ENCODE measurements at regions not wholly inside any gene's neighbourhood (a gene's known extent, or its start where the extent isn't known, plus 50 kb on each side); places are given as distances from the start of the nearest gene placed in this dataset.

DNA sequence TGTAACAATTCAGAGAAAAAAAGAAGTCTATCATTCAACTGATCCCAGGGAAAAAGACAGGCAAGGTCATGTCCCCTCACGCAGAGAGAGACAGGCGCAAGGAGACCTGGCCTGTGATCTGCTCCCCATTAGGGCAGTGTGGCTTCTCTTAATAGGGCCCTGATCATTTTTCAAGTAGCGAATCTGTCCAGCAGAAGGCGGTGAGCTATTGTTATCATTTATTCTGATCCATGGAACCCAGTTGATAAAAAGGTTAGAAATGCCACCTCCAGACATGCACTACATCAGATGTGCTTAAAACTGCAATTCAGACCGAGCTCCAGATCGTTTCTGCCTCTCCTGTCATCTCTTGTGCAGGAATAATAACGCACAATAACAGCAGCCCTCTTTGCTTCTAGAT is 1025.6 kb upstream of the PIK3C3 start:
- no peak for DNase-seq

DNA sequence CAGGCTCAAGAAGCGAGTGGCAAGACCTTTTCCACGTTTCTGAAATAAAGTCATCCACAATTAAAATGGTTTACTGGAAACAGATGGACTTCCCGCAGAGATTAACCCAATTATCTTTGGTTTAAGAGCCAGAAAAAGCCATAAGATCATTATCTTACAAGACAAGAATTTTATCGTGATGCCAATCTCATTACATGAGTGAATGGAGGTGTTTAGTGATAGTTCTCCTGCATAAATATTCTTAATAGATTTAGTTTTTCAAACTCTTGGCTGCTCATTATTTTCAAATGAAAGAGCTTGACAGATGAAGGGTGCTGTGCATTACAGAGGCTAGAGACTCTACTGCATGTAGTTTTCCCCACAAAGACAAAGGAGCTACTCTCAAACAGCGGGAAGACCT is 1028.4 kb upstream of the PIK3C3 start:
- no peak for DNase-seq

DNA sequence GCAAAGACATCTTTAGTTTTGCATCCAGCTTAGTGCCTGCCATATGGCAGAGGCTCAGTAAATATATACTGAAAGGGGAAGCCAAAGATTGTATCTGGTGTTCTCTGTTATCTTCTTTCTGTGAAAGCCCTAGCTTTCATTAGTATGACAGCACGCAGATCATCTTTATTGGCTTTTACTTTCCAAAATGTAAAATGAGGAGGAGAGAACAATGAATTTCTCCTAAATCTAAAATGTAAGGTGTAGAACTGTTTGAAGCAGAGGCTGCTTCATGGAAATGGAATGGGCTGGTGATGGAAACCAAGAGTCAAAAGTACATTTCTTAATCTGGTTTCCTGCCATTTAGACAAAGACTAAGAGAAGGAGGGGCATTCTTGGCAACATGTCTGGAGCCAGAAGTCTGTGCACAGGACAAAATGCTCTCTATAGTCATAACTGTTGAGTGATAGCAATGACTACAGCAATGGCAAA is 1029.9 kb upstream of the PIK3C3 start:
- DNase-seq: no peak

DNA sequence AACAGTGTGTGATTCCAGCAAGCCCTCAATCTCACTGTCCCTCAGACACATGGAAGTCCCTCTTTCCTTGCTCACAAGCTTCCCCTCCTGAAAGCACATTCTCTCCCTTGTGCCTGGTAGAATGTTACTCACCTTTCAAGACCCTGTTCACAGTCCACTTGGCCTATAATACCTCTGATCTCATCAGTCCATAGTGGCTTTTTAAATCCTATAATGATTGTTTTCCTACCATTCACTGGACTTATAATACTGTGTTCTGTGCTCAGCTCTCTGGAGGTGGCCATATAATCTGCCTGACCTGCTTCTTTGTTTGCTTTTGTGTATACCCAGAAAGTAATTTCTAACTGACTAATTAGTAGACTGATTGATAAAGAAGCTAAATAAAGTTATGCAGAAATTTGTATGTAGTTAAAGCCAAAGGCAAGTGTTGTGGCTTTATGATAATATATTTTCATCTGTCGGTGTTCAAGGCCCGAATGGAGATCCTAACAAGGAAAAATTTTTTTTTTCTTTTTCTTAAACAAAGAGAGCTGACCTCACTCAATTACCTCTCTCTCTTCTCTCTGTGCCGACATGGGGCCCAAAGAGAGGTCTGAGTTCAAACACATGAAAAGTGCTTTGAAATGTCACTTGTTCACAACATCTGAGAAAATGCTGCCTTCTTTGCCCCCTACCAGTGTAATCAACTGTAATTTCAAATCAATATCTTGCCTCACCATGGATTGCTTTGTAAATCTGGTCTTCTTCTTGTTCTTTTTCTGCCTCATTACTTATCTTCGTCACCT is 1033.0 kb upstream of the PIK3C3 start:
- no peak for DNase-seq

DNA sequence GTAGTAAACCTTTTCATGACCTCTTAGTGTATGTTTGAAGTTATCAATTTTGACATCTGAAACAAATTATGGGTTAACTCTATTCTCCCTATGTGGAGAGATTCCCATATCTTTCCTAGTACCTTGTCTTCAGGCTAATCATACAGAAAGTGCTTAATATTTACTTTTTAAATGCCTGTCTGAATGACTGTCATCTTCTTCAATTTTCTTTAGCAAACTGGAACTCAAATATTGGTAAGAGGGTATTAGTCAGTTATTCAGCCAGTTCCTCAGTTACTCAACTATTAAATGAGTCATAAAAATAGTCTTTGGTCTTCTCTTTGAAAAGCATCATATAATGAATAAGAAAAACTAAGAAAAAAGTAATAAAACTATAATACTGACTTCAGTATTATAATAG is 1038.0 kb upstream of the PIK3C3 start:
- no peak for DNase-seq

DNA sequence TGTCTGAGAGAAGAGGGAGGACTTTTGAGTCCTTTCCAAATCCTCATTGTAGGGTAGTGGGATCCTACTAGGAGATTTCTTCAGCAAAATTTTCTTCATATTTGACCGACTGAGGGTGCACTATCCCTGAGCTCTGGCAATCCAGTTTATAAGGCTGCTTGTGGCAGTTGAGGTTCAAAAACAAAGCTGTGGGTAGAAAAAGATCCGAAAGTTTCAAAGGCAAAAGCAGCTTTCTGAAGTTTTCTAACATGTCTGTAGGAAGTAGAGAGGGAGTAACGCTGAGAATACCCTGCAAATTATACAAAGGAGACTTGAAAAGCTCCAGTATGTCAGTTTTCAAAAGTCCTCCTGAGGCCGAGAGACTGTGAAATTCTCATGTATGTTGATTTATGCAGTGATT is 1039.3 kb upstream of the PIK3C3 start:
- no peak for DNase-seq

DNA sequence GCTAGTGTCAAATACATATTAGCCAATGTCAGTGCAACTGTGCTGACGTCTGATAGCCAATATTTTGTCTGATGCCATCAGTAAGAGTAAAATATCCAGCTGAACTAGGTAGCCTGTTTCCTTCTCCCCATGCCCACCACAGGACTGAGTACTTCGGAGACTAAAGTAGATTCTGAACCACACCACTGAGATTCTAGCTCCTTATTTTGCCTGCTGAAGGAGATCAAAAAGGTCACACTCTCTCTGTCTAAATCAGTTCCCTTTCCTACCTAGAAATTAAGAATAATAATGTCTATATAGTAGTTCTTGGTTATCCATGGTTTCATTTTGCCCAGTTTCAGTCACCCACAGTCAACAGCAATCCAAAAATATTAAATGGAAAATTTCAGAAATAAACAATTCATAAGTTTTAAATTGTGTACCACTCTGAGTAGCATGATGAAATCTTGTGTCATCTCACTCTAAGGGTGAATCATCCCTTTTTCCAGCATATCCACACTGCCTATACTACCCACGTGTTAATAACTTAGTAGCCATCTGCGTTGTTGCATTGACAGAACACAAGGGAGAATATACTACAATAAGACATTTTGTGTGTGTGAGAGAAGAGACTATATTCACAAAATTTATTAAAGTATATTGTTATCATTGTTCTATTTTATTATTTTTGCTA is 1043.3 kb upstream of the PIK3C3 start:
- DNase-seq: no peak

DNA sequence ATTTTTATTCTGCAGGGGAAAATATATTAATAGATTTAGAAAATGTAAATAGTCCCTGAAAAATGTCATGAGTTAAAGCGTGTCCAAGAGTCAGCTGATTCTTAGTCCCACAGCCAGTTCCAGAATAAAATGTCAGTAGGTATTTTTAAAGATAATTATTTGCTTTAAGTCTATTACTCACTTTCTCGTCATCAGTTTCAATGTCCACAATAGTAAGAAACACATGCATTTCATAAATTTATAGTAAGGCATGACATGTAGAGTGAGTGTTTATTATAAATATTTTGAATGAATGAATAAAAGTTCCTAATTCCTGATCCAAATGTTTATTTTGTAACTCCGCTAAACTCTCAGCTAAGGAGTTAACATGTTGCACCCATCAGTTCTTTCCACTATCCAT is 1044.0 kb upstream of the PIK3C3 start:
- DNase-seq: no peak

DNA sequence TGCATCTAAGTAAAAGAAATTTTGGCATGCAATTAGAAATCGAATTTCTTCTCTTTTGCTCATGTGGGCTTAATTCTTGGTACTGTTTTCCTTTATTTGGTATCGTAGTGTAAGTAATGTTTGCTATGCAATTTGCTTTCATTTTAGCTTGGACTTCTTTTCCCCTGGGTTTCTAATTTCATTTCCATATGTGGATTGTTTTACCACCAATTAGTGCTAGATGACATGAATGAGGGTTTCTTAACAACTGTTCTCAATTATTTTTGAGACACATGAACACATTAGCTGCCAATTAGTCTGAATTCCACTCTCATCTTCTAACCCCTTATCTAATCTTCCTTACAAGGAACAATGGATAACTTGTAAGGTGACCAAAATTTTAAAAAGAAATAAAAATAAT is 1047.2 kb upstream of the PIK3C3 start:
- no peak for DNase-seq

DNA sequence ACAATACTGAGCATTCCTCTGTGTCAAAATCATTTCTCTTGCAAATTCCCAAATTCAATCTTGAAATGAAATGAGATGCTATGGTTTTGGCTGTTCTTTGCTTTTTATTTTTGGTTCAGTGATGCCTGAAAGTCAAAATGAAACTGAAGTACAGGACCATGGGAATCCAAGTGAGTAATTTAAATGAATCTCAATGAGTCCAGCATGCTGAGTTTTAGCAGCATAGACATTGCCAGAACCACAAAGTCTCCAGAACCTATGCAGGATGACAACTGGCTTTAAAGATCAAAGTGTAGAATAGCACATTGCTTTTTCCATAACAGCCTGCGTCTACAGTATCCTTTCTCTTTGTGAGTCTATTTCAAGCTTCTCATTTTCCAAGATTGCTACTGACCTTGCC is 1050.7 kb upstream of the PIK3C3 start:
- no peak for DNase-seq

DNA sequence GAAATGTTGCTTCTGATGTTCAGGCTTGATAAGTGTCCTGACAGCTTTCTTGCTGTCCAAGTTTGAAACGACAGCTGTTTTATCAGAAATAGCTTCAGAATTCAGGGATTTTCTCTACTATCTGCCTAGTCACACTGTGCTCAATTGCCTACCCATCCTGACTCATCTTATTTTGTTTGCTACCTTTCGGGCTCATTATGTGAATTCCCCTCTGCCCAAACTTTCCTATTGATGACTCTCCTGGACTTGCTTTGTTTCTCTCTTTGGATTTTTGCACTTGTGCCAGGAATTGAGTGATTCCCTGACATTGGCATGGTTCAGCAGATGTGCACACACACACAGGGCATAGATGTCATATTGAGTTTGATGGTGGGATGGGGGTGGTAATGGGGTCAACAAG is 1052.6 kb upstream of the PIK3C3 start:
- no peak for DNase-seq

DNA sequence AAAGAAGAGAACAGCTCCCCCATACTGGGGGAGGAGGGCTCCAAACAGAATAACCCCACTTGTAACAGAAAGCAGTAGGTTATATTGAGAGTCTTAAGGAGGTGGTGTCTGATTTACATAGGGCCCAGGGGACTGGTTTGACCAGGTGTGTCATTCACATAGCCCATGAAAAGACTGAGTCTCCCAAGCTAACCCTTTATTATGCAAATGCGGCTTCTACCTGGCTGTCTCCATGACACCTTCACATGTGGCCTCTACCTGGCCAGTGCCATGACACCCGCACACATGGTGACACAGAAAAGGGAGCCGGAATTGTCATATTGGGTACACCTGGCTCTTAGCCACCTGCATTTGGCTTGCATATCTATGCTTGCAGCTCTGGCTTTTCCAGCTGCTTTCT is 1057.2 kb upstream of the PIK3C3 start:
- DNase-seq: no peak

DNA sequence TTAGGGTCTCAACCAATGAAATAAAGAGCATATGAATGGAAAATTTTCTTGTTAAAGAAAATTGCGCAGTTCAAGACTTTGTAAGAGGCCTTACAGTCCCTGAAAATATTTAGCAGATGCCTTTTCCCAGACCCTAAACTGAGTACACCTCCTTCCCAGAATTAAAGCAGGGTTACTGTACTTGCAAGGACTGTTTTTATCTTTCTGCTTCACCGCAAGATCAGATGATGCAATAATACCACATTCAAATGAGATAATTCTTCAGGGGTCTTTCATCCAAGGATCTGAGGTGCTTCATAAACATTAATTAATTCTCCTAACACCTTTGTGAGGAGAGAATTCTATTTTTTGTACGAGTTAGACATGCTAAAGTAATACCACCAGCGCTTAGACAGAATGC is 1071.8 kb upstream of the PIK3C3 start:
- DNase-seq: no peak

DNA sequence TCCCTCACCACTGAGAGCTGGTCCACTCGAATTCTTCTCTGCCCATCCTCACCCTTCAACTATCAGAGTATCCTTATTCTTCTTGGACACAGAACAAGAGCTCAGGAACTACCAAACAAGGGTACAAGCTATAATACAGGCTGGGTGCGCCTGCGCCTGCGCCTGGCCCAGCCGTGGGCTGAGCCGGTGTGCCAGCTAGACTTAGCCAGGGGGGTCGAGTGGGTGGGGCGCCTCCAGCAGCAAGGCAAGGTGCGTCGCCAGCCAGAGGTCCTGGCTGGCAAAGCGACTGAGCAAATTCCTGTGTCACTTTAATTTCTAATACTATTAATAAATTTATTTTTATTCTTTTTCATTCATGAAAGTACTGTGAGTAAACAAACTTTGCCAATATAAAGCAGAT is 1072.6 kb upstream of the PIK3C3 start:
- no peak for DNase-seq

DNA sequence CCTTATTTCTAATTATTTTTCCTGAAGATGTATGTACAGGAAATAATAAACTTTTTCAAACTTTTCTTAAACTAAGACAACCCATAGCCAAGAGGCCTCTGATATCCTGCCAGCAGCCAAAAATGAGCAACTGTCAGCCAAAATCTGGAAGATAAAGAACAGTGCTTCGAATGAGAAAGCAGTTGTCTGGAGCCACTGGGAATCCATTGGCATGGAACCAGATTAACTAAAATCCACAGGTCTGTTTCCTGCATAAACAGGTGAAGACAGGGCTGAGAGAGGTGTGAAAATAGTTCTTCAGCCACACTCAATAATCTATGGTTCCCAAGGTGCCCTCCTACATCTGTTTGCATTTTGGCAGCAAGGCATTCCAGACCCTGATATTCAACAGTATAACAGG is 1076.7 kb upstream of the PIK3C3 start:
- no peak for DNase-seq

DNA sequence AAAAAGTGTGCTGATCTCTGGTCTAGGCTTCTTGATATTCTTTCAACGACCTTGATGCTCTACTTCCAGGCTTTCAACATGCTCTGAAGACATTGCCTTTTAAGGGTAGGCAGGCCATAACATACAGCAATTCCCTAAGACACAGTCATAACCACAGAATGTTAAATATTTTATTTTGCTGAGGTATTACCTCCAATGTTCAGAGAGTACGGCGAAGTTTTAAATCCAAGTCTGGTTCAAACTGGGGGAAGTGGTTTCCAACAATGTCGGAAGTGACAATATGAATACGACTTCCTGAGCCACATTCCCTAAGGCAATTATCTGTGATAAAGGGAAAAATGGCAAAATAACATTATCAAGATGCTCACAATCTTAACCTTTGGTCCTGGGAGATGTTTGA is 1077.9 kb upstream of the PIK3C3 start:
- DNase-seq: no peak

DNA sequence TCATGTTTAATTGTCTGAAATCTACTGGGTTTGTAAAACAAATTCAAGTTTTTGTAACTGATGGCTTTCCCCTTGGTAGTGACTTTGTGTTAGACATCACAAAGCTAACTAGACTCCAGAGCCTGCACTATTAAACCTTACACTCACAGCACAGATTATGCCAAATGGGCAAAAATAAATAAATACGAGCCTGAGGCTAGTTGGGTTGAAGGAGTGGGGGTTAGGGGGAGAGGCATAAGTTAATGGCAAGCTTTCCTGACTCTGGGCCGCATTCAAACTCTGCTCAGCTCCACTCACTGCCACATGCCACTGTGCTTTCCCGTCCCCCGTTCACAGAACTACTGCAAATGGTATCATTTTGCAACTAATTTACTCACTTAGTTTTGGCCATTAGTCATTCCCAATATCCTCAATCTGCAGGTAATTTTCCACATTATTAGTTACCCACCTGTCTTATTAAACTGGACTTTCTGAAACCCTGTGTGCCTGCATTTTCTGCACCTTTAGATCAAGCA is 1079.9 kb upstream of the PIK3C3 start:
- no peak for DNase-seq

DNA sequence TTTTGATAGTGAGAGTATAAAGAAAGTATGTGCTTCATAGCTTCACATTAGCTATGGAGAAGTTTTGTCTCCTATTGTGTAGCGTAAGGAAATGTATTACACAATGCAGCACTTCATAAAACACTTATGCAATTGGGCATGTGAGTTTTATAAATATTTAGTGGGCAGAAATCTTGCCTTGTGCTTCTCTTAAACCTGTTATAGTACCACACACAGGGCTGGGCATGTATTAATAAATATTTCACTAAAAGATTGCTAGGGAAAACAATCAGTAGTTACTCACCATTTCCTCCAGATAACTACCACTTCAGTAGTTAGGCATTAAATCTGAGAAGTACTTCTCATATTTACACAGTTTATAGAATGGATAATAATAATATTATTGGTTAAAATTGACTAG is 1080.8 kb upstream of the PIK3C3 start:
- DNase-seq: no peak

DNA sequence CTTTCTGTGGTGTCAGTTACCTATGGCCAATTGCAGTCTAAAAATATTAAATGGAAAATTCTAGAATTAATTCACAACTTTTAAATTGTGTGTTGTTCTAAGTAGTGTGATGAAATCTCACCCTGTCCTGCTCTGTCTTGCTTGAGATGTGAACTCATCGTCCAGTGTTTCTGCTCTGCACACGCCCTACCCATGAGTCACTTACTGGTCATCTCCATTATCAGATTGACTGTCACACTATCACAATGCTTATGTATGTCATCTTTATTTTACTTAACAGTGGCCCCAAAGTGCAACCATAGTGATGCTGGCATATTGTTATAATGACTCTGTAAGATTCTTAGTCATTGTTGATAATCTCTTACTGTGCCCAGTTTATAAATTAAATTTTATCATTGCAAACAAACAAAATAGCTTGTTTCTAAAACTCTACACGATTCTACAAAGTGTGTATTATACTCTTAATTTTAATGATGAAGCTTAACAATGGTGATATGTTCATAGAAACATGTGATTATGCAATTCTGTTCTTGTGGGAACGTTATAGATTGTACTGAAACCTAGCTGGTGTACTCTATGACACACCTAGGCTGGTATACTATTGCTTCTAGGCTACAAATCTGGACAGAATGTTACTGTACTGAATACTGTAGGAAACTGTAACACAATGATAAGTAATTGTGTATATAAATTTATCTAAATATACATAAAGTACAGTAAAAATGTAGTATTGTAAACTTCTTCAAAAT is 1086.8 kb upstream of the PIK3C3 start:
- DNase-seq: no peak

DNA sequence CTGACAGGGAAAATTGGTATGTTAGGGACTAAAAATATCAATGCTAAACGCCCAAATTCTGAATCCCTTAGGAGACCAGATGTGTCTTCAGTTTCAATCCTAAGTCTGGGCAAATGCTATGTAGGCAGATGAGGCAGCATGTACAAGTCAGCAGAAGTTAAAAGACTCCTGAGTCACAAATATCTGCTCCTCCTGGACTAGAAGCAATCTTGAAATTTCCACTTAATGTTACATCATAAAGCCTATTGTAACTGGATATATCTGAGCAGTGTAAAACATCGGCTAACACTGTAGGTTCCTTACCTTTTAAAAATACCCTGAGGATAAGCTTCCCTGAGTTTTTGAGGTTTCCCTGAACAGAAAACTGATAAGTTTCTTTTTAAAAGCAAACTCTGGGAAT is 1087.6 kb upstream of the PIK3C3 start:
- DNase-seq: no peak

DNA sequence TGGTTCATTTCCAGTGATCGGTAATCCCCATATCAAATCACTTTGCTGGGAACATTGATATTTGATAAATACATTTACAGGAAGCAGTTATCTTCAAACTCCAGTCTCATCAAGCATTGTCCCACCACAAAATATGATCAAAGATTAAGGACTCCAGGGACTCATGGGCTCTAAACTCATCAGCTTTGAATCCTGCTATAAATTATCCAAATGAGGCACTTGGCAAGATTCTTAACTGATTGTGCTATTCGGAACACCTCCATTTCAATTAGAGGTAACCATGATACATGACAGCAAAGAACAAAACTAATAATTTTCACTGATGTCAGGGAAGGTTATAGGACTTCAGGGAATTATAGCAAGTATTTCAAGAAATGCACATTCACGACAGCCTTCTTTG is 1088.1 kb upstream of the PIK3C3 start:
- no peak for DNase-seq

DNA sequence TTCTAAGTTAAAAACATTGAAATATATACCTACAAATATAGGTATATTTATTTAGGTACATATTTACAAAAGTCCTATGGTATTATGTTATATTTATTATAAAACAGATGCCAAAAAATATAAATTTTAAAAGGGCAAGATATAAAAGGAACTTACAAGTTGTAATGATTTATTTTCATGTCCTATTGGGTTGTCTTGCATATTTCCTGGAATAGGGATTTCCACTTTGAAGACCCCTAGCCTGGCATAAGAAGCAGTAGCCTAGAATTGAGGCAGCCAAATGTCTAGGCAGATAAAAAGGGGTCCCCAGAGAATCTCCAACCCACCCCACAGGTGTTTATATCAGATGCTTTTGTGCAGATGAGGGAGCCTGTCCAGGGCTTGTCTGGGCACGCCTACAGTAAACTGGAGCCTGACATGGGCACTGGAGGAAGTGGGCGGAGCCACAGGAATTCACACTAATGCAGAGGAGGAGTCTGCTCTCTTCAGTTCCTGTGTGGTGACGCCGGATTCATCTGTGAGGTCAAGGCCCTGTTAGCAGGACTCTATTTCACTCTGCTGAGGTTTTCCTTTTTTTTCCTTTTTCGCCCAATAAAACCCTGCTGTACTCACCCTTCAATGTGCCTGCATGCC is 1088.9 kb upstream of the PIK3C3 start:
- DNase-seq: no peak

DNA sequence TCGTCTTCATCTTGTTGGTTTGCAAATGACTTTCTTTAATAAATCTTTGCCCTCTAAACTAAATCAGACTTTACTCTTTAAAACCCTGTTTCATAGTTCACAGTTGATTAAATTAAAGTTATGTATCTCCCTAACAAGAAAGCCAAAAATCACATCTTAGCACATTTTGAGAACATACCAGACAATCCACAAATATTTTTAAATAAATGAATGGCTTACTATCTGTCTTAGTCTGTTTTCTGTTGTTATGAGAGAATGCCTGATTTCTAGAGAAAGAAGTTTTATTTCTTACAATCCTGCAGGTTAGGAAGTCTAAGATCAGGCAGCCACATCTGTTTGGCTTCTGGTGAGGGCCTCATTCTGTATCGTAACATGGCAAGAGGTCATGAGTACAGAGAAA is 1090.2 kb upstream of the PIK3C3 start:
- DNase-seq: no peak

Data from inflammatory macrophage treated with lipopolysaccharide for 1 hour (primary cell).